ENCODE measurements at regions not wholly inside any gene's neighbourhood (a gene's known extent, or its start where the extent isn't known, plus 50 kb on each side); places are given as distances from the start of the nearest gene placed in this dataset.

DNA sequence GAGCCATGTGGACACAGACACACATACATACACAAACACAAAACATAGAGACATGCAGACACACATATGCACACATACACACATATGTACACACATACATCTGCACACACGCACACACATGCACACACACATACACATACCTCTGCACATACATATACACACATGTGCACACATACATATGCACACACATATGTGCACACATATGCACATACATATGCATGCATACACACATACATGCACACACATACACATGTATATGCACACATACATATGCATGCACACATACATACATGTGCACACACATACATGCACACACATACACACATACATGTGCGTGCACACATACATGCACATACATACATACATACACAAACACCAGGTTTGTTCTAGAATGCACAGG, 236.3 kb upstream of the FOXK1 start:
- Mint-ChIP-seq H3K27me3 (ENCODE audit: unreplicated experiment) (peaks cover 6% of the 10 kb centered on the region), H3K36me3 (ENCODE audit: low read depth, unreplicated experiment) (peaks cover 12% of the 10 kb centered on the region), H3K27ac (ENCODE audit: unreplicated experiment) (no peak overlapping the region), H3K9me3 (ENCODE audit: unreplicated experiment) (peaks cover 34% of the 10 kb centered on the region), H3K4me3 (ENCODE audit: unreplicated experiment) (no peak overlapping the region), H3K4me1 (ENCODE audit: unreplicated experiment) (no peaks in the 10 kb centered on the region)
- DNase-seq (ENCODE audit: low spot score), result no peak
- TF ChIP-seq, protein P1, sequence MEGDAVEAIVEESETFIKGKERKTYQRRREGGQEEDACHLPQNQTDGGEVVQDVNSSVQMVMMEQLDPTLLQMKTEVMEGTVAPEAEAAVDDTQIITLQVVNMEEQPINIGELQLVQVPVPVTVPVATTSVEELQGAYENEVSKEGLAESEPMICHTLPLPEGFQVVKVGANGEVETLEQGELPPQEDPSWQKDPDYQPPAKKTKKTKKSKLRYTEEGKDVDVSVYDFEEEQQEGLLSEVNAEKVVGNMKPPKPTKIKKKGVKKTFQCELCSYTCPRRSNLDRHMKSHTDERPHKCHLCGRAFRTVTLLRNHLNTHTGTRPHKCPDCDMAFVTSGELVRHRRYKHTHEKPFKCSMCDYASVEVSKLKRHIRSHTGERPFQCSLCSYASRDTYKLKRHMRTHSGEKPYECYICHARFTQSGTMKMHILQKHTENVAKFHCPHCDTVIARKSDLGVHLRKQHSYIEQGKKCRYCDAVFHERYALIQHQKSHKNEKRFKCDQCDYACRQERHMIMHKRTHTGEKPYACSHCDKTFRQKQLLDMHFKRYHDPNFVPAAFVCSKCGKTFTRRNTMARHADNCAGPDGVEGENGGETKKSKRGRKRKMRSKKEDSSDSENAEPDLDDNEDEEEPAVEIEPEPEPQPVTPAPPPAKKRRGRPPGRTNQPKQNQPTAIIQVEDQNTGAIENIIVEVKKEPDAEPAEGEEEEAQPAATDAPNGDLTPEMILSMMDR (IDR thresholded peaks at IDR 0.05; ENCODE audit: unreplicated experiment), result no peak

DNA sequence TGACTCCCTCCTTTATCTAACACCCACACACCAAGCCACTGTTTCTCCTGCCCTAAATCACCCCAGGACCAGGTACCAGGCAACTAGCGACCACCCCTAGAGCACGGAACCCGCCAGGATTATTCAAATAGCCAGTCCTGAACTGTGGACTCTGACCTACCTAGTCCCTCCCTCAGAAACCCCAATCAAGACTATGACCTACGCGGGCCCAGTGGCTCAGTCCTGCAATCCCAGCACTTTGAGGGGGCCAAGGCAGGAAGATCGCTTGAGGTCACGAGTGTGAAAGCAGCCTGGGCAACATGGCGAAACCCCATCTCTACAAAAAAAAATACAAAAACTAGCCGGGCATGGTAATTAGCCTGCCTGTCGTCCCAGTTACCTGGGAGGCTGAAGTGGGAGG, 232.8 kb upstream of the FOXK1 start:
- Mint-ChIP-seq H3K4me3 (ENCODE audit: unreplicated experiment) (no peak overlapping the region), H3K27ac (ENCODE audit: unreplicated experiment) (no peak overlapping the region), H3K27me3 (ENCODE audit: unreplicated experiment) (peaks cover 7% of the 10 kb centered on the region), H3K9me3 (ENCODE audit: unreplicated experiment) (peaks cover 47% of the 10 kb centered on the region), H3K36me3 (ENCODE audit: low read depth, unreplicated experiment) (peaks cover 15% of the 10 kb centered on the region), H3K4me1 (ENCODE audit: unreplicated experiment) (no peaks in the 10 kb centered on the region)
- no peak for DNase-seq (ENCODE audit: low spot score)
- TF ChIP-seq, protein P1 (IDR thresholded peaks at IDR 0.05; ENCODE audit: unreplicated experiment), result no peak

DNA sequence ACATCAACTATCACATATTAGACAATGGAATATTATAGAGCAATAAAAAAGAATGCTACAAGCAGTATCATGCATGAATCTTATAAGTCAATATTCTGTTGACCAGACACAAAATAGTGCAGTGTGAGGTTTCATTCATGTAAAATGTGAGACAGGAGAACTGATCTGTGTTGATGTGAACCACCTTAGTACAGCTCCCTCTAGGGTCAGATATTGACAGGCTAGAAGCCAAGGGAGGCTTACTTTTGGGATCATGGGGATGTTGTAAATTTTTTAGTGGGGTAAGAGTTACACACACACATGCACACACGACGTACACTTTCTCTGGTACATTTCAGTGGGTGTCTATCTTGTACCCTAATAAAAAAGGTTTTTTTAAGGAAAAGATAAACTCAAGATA, 231.6 kb upstream of the FOXK1 start:
- DNase-seq (ENCODE audit: low spot score), result no peak
- H3K4me3 Mint-ChIP-seq (ENCODE audit: unreplicated experiment), result no peak overlapping the region
- H3K27me3 Mint-ChIP-seq (ENCODE audit: unreplicated experiment), result peaks cover 6% of the 10 kb centered on the region
- peaks cover 9% of the 10 kb centered on the region for H3K36me3 Mint-ChIP-seq (ENCODE audit: low read depth, unreplicated experiment)
- TF ChIP-seq, protein P1 (IDR thresholded peaks at IDR 0.05; ENCODE audit: unreplicated experiment), result no peak
- H3K4me1 Mint-ChIP-seq (ENCODE audit: unreplicated experiment), result no peaks in the 10 kb centered on the region
- H3K9me3 Mint-ChIP-seq (ENCODE audit: unreplicated experiment), result peaks cover 42% of the 10 kb centered on the region
- no peak overlapping the region for H3K27ac Mint-ChIP-seq (ENCODE audit: unreplicated experiment)

DNA sequence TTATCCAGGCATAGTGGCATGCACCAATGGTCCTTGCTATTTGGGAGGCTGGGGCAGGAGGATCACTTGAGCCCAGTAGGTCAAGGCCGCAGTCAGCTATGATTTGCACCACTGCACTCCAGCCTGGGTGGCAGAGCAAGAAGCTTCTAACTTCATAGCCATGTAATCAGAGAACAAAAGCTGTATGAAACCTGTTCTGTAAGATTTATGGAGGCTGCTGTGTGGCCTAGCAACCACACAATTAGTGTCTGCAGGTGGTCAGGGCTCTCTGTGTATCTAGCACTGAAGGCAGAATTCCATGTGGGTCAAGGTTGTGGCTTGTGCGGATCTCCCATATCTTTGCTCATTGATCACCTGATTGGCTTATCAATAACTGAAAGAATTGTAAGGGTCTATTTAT, 221.5 kb upstream of the FOXK1 start:
- Mint-ChIP-seq H3K27ac (ENCODE audit: unreplicated experiment) (no peak overlapping the region), H3K36me3 (ENCODE audit: low read depth, unreplicated experiment) (no peaks in the 10 kb centered on the region), H3K4me1 (ENCODE audit: unreplicated experiment) (no peaks in the 10 kb centered on the region), H3K9me3 (ENCODE audit: unreplicated experiment) (peaks cover 20% of the 10 kb centered on the region), H3K27me3 (ENCODE audit: unreplicated experiment) (peaks cover 3% of the 10 kb centered on the region), H3K4me3 (ENCODE audit: unreplicated experiment) (no peak overlapping the region)
- no peak for DNase-seq (ENCODE audit: low spot score)
- TF ChIP-seq, protein P1 (IDR thresholded peaks at IDR 0.05; ENCODE audit: unreplicated experiment), result no peak

DNA sequence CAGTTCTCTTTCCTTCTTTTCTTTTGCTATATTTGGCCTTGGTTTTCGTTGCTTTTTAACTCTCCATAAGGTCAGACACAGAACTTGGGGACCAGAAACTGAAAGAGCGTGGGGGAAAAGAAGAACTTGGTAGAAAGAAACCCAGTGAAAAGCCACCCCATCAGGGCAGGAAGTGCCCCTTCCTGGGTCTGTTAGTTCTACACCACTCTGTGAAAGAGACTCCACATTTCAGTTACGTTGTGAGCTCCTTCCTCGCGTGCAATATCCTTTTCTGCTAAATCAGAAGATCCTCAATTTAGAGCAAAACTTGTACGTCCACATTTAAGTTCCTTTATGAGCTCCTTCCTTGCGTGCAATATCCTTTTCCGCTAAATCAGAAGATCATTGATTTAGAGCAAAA, 220.6 kb upstream of the FOXK1 start:
- H3K4me3 Mint-ChIP-seq (ENCODE audit: unreplicated experiment), result no peak overlapping the region

More for the DNA sequence above, 220.6 kb upstream of the FOXK1 start:
- Mint-ChIP-seq H3K27ac (ENCODE audit: unreplicated experiment) (no peak overlapping the region), H3K9me3 (ENCODE audit: unreplicated experiment) (peaks cover 25% of the 10 kb centered on the region), H3K36me3 (ENCODE audit: low read depth, unreplicated experiment) (no peaks in the 10 kb centered on the region), H3K4me1 (ENCODE audit: unreplicated experiment) (no peaks in the 10 kb centered on the region), H3K27me3 (ENCODE audit: unreplicated experiment) (peaks cover 3% of the 10 kb centered on the region)
- DNase-seq (ENCODE audit: low spot score), result no peak
- TF ChIP-seq, protein P1 (IDR thresholded peaks at IDR 0.05; ENCODE audit: unreplicated experiment), result no peak
